CD4-positive, alpha-beta T cell (primary cell): ENCODE measurements at regions not wholly inside any gene's neighbourhood (a gene's known extent, or its start where the extent isn't known, plus 50 kb on each side); places are given as distances from the start of the nearest gene placed in this dataset.

Source experiments
- ATAC-seq: fragments of 200-7000 bp; cut with Tn5 transposase; one replicate; pipeline ENCODE4 v1.10.0; 2022; ENCODE audit warnings: mild to moderate bottlenecking; ENCODE audit not compliant: poor library complexity
- CTCF ChIA-PET: fragments of 350-600 bp; sonication (Branson Sonifier 250); formaldehyde crosslinking; loops from one replicate; lab custom pipeline; 2021; ENCODE audit warnings: antibody characterized with exemption, inconsistent platforms; lab: Charles Lee
- POLR2A ChIA-PET: fragments of 350-600 bp; sonication (Branson Sonifier 250); formaldehyde crosslinking; loops from one replicate; lab custom pipeline; 2021; ENCODE audit warnings: antibody characterized with exemption, inconsistent platforms; lab: Charles Lee
- DNase-seq, 14 experiments: peaks; one replicate each; pipeline ENCODE4 v3.0.0-alpha.2; 2013 to 2020; ENCODE audit warnings: mixed read lengths in 2 of 14
- H3K27ac ChIP-seq, 2 donors: one replicate each; pipeline versions ENCODE4 v1.5.1 to v1.7.0; 2013; ENCODE audit warnings: low read length in 2 of 2, low read depth in 1 of 2, mild to moderate bottlenecking in 1 of 2
- H3K27me3 ChIP-seq, 2 experiments: 1 replicate in 1 of 2; 2 replicates in 1 of 2; pipeline versions ENCODE4 v1.6.1 to v1.7.0; 2013; ENCODE audit warnings: low read length in 2 of 2, control low read depth in 1 of 2, mild to moderate bottlenecking in 1 of 2, moderate library complexity in 1 of 2; ENCODE audit not compliant: insufficient read depth in 2 of 2, control insufficient read depth in 1 of 2
- H3K36me3 ChIP-seq: one replicate; pipeline ENCODE4 v1.6.1; 2013; ENCODE audit warnings: low read length, control low read depth; ENCODE audit not compliant: insufficient read depth
- H3K4me1 ChIP-seq: one replicate; pipeline ENCODE4 v1.6.1; 2013; ENCODE audit warnings: low read length, control low read depth; ENCODE audit not compliant: insufficient read depth
- H3K4me3 ChIP-seq: one replicate; pipeline ENCODE4 v1.5.1; 2013; ENCODE audit warnings: mild to moderate bottlenecking, low read length, moderate library complexity
- H3K9me3 ChIP-seq, 2 experiments: 1 replicate in 1 of 2; 2 replicates in 1 of 2; pipeline versions ENCODE4 v1.6.1 to v1.7.0; 2013; ENCODE audit warnings: low read length in 2 of 2, mild to moderate bottlenecking in 2 of 2, control low read depth in 1 of 2, moderate library complexity in 1 of 2; ENCODE audit not compliant: control insufficient read depth in 1 of 2, insufficient read depth in 1 of 2
- H3K27ac Mint-ChIP-seq: one replicate; pipeline ENCODE4 v1.8.0; 2020; ENCODE audit warnings: mixed read lengths
- H3K27me3 Mint-ChIP-seq: one replicate; pipeline ENCODE4 v1.8.0; 2021; ENCODE audit warnings: mixed read lengths
- H3K36me3 Mint-ChIP-seq: one replicate; pipeline ENCODE4 v1.8.0; 2021; ENCODE audit warnings: low read depth, mixed read lengths
- H3K4me1 Mint-ChIP-seq: one replicate; pipeline ENCODE4 v1.8.0; 2021; ENCODE audit warnings: low read depth, mixed read lengths
- H3K4me3 Mint-ChIP-seq: one replicate; pipeline ENCODE4 v1.8.0; 2020; ENCODE audit warnings: mild to moderate bottlenecking, mixed read lengths
- H3K9me3 Mint-ChIP-seq: one replicate; pipeline ENCODE4 v1.8.0; 2020; ENCODE audit warnings: mixed read lengths
- CTCF ChIP-seq: fragments of 200-600 bp; IDR thresholded peaks from one replicate; pipeline ENCODE4 v1.8.0; 2022; ENCODE audit warnings: antibody characterized with exemption, mild to moderate bottlenecking
- intact Hi-C, 2 experiments: fragments of 100-400 bp; cut with DNase I in 1 of 2; cut with micrococcal nuclease in 1 of 2; formaldehyde crosslinking; loops; one replicate each; pipeline versions ENCODE4 v1.15.1 to v1.9.0; 2023 to 2025; cut with DNase I, micrococcal nuclease

GRCh38 chr15:35852818-35853624 is 307.1 kb upstream of the DPH6 start:
- no peaks in the 10 kb centered on the region for H3K27me3 ChIP-seq
- H3K27ac ChIP-seq: no peak overlapping the region
- no peaks in the 10 kb centered on the region for H3K27me3 Mint-ChIP-seq
- H3K36me3 Mint-ChIP-seq: no peaks in the 10 kb centered on the region
- H3K4me3 ChIP-seq: no peak overlapping the region
- no peak overlapping the region for H3K27ac Mint-ChIP-seq
- H3K36me3 ChIP-seq: no peaks in the 10 kb centered on the region
- CTCF ChIA-PET: interaction anchor here (0.7 kb wide), 2 partner anchors 78 to 566 kb away, joined by 3 to 6 read pairs; no protein-coding TSS in a partner anchor
- intact Hi-C loops: no loop called here
- H3K9me3 ChIP-seq: no peaks in the 10 kb centered on the region
- H3K4me1 Mint-ChIP-seq: no peaks in the 10 kb centered on the region
- ATAC-seq: no peak
- H3K4me3 Mint-ChIP-seq: no peak overlapping the region
- no peaks in the 10 kb centered on the region for H3K9me3 Mint-ChIP-seq
- no peaks in the 10 kb centered on the region for H3K4me1 ChIP-seq
- DNase-seq: no peak
- POLR2A ChIA-PET: no interaction called here
- no peak for TF ChIP-seq CTCF

GRCh38 chr15:35854316-35854715 is 308.4 kb upstream of the DPH6 start:
- CTCF ChIA-PET: no interaction called here
- intact Hi-C loops: no loop called here
- TF ChIP-seq CTCF: no peak
- Mint-ChIP-seq H3K27ac (no peak overlapping the region), H3K4me3 (no peak overlapping the region), H3K9me3 (no peaks in the 10 kb centered on the region), H3K4me1 (no peaks in the 10 kb centered on the region), H3K27me3 (no peaks in the 10 kb centered on the region), H3K36me3 (no peaks in the 10 kb centered on the region)
- H3K27ac ChIP-seq: no peak overlapping the region
- no peaks in the 10 kb centered on the region for H3K27me3 ChIP-seq
- no peaks in the 10 kb centered on the region for H3K36me3 ChIP-seq
- POLR2A ChIA-PET: no interaction called here
- H3K4me3 ChIP-seq: no peak overlapping the region
- no peaks in the 10 kb centered on the region for H3K9me3 ChIP-seq
- H3K4me1 ChIP-seq: no peaks in the 10 kb centered on the region
- DNase-seq (no peak), ATAC-seq (no peak)

GRCh38 chr15:35857567-35858226 is 311.7 kb upstream of the DPH6 start:
- no peaks in the 10 kb centered on the region for H3K36me3 Mint-ChIP-seq
- ChIA-PET POLR2A (no interaction called here), CTCF (no interaction called here)
- H3K9me3 Mint-ChIP-seq: peaks cover 4% of the 10 kb centered on the region
- no peak for TF ChIP-seq CTCF
- no peak overlapping the region for H3K27ac ChIP-seq
- no peaks in the 10 kb centered on the region for H3K27me3 Mint-ChIP-seq
- no peaks in the 10 kb centered on the region for H3K4me1 ChIP-seq
- H3K27ac Mint-ChIP-seq: no peak overlapping the region
- no peak overlapping the region for H3K4me3 ChIP-seq
- no peaks in the 10 kb centered on the region for H3K4me1 Mint-ChIP-seq
- no peak overlapping the region for H3K4me3 Mint-ChIP-seq
- no peaks in the 10 kb centered on the region for H3K36me3 ChIP-seq
- no peak for DNase-seq
- no peaks in the 10 kb centered on the region for H3K27me3 ChIP-seq
- intact Hi-C loops: no loop called here
- ATAC-seq: no peak
- H3K9me3 ChIP-seq: no peaks in the 10 kb centered on the region
